HG03097 (cell line): ENCODE measurements at regions not wholly inside any gene's neighbourhood (a gene's known extent, or its start where the extent isn't known, plus 50 kb on each side); places are given as distances from the start of the nearest gene placed in this dataset.
A peak's percentile ranks its signal among the peaks of the same experiment; 100 is the strongest.

Experiments used
- ATAC-seq: cut with Tn5 transposase; IDR thresholded peaks from one replicate; pipeline ENCODE4 v1.9.1; 2021; ENCODE audit not compliant: unreplicated experiment, low FRiP score

- ATAC-seq: peak; percentile 81
These were observed 201.2 kb upstream of the NFE2L3 start for GRCh38 chr7:25950488-25951413.

- peak; percentile 49 for ATAC-seq
These were observed 200.4 kb upstream of the NFE2L3 start for GRCh38 chr7:25951414-25952260.

GRCh38 chr7:25952261-25953057 is 199.5 kb upstream of the NFE2L3 start:
- no peak for ATAC-seq

GRCh38 chr7:25953859-25954258 is 198.1 kb upstream of the NFE2L3 start:
- ATAC-seq: no peak

GRCh38 chr7:25954395-25954794 is 197.6 kb upstream of the NFE2L3 start:
- no peak for ATAC-seq

GRCh38 chr7:25959168-25959734 is 192.7 kb upstream of the NFE2L3 start:
- ATAC-seq: no peak

- ATAC-seq: no peak
These were observed 188.3 kb upstream of the NFE2L3 start for GRCh38 chr7:25963733-25964132.

GRCh38 chr7:25964483-25964991 is 187.5 kb upstream of the NFE2L3 start:
- no peak for ATAC-seq

GRCh38 chr7:25965405-25966123 is 186.4 kb upstream of the NFE2L3 start:
- no peak for ATAC-seq

- no peak for ATAC-seq
These were observed 185.5 kb upstream of the NFE2L3 start for GRCh38 chr7:25966469-25966868.

GRCh38 chr7:25967278-25968204 is 184.5 kb upstream of the NFE2L3 start:
- peak; percentile 30 for ATAC-seq

- peak; percentile 54 for ATAC-seq
These were observed 183.6 kb upstream of the NFE2L3 start for GRCh38 chr7:25968205-25968993.

- no peak for ATAC-seq
These were observed 181.6 kb upstream of the NFE2L3 start for GRCh38 chr7:25970356-25970755.

- ATAC-seq: no peak
These were observed 181.1 kb upstream of the NFE2L3 start for GRCh38 chr7:25970911-25971310.

GRCh38 chr7:25976630-25977029 is 175.4 kb upstream of the NFE2L3 start:
- ATAC-seq: no peak

GRCh38 chr7:25978466-25978865 is 173.5 kb upstream of the NFE2L3 start:
- ATAC-seq: no peak

GRCh38 chr7:25979605-25980004 is 172.4 kb upstream of the NFE2L3 start:
- ATAC-seq: no peak

GRCh38 chr7:25982684-25983083 is 169.3 kb upstream of the NFE2L3 start:
- ATAC-seq: no peak
